HG03469 (cell line): ENCODE measurements at regions not wholly inside any gene's neighbourhood (a gene's known extent, or its start where the extent isn't known, plus 50 kb on each side); places are given as distances from the start of the nearest gene placed in this dataset.

Source experiments
- ATAC-seq: cut with Tn5 transposase; IDR thresholded peaks from one replicate; pipeline ENCODE4 v1.9.1; 2021; ENCODE audit warnings: mild to moderate bottlenecking, moderate library complexity, moderate number of reproducible peaks; ENCODE audit not compliant: unreplicated experiment

DNA sequence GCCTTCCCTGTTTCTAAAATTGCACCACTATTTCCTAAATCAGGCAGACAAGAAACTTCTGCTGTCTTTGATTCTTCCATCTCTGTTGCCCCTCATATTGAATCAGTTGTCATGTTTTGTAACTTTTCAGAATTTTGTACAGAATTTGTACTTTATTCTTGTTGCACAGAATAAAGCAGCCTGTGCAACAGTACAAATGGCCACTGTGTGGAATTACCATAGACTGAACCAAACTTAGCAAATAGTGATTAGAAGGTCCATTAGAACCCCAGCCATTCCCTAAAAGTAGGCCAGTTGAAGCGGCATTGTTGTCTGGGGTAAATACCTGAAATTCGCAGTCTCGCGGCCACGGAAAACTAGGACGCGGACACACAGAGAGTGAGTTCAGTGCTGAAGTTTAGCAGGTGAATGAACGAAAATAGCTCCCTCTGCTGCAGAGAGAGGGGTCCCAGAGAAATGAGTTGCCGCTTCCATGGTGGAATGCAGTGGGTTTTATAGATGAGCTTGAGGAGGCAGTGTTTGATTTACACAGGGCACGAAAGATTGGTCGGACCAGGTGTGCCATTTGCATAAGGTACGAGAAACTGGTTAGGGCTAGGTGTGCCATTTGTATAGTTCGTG lies 71.8 kb downstream of the C4orf33 start:
- ATAC-seq: no peak

- ATAC-seq: no peak
These were observed 76.2 kb downstream of the C4orf33 start for GRCh38 chr4:129172181-129172580.

DNA sequence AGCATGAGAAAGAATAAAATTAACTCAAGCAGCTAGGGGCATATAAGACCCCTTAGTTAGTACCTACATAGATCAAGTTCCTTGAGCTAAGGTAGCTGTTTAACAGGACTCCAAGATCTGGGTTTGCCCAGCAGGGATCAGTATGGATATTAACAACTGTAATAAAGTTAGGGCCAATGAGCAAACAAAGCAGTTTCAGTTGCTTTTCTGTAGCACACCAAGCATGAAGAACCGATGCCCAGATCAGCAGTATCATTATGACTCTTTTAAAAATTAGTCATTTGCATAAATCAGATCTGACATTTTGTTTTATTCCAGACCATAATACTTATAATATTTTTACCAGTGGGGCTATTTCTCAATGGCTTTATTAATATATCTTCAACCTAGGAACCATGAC lies 80.9 kb downstream of the C4orf33 start:
- ATAC-seq: peak; percentile 63

DNA sequence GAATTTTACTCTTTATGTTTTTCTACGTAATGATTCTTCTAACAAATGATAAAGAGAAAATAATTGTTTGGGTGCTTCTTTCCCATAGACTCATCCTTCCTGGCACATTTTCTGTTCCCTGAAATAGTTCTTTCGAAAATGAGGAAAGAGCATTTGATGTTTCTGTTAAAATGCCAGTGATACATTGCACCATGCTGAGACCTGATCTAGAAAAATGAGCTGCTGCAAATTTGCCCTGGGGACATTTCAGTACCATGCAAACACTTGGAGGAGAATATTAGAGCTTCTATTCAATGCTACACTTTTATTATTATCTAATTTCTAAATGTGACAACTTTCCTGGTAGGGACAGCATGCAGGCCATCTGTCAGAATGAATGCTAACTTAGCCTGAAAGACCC lies 83.3 kb downstream of the C4orf33 start:
- ATAC-seq: no peak

DNA sequence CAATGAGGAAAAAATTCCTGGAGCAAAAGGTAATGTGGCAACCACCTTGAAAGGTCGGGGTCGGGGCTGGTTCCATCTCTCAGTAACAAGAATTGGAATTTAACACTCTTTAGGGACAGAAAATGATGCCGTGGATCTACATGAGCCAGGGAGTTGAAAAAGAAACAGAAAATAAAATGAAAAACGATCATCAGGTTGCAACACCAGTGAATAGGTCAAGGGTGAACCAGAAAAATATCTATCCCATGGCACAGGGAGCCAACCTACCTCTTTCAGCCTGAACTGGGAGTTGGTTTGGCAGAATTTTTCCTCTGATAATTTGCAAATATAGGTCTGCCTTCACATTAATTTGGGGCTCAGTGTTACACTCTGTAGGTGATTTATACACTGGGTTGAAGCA lies 93.7 kb downstream of the C4orf33 start:
- ATAC-seq: no peak

- no peak for ATAC-seq
These were observed 97.6 kb downstream of the C4orf33 start for GRCh38 chr4:129193357-129194100.

DNA sequence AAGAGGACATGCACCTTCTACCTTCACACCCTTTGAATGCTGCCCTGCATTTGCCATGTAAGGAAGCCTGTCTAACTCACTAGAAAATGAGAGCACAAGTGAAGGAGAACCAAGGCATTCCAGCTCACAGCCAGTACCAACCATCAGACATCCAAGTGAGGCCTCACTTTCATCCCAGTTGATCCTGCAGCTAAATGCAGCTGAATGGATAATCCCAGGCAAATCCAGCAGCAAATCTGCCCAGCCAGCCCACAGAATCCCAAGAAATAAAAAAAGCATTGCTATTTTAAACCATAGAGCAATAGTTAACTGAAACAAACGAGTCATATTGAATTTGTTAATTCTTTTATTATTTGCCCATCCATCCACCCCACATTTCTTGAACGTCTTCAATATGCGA lies 112.5 kb downstream of the C4orf33 start:
- no peak for ATAC-seq

DNA sequence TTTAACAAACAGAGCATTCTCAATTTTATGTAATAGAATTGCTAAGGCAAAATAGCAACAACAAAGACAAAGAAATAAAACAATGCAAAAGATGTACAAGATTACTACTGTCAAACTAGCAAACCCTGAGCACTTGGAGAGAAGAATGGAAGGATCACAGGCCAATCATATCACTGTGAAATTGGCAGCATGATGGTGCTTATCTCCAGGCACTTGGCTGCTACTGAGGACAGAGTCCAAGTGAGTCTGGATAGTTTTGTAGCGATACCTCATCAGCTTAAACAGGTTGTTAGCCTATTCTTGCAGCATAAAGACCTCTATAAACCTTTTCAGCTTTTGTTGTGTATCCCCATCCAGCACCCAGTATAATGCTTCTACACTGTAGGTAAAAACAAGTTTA lies 117.7 kb downstream of the C4orf33 start:
- ATAC-seq: no peak

DNA sequence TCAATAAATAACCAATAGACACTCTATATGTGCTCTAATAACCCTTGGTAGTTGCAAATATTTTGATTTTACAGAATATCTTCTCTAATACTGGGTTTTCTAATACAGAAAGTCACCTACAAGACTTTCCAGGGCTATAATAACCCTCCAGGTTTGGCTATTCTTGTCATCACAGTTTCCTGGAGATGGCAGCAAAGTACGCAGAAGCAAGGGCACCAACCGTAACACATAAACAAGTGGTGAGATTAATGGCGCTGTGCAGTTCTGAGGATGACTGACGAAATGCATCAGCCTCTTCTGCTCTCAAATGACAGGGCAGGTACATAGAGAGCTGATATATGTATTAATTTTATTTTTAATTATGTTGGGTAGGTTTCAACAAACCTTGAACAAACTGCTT lies 122.4 kb downstream of the C4orf33 start:
- ATAC-seq: no peak

DNA sequence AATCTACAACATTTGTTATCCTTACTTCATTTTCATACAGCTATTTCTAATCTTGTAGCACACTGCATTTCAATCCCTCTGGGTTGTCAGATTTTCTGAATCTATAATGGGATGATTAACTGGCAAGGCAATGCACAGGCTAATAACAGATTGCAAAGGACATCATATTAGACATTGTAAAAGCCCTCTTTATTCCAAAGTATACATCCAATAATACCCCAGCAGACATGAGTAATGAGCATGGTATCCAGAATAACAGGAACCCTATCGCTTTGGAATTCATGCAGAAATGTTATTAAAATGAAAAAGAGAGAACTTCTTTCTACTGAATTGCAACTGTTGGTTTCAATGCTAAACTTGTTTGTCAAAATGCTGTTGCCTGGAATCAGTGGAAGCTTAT lies 122.9 kb downstream of the C4orf33 start:
- no peak for ATAC-seq

DNA sequence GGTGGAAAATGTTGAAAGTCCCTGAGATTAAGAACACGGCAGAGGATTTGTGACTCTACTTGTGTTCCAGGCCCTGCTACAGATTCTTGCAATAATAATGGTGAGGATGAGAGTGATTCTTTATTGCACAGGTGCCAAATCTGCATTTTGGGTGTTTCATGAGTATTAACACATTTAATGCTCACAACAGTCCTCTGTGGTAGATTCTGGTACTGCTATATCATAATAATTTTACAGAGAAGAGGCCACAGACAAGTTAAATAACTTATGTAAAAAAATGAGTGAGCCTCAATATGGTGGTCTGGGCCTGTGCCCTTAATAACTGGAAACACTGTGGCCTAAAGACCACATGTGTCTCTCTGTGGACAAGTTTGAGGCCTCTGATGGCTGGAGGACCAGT lies 124.3 kb downstream of the C4orf33 start:
- ATAC-seq: no peak

DNA sequence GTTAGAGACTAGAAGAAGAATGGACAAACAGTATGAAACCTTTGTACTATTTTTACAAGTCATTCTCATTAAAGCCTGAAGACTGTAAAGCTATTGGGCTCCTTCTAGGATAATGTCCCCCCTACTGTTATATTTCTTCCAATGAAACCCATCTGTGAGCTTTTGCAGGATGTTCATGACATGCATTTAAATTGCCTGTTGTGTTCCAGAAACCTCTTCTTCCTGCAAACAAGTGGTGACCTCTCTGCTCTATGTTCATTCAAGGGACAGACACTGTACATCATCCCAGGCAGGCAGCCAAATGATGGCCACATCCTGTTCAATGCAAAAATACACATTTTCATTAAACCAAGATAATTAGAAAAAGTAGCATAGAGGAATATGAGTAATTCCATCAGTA lies 128.0 kb downstream of the C4orf33 start:
- no peak for ATAC-seq

DNA sequence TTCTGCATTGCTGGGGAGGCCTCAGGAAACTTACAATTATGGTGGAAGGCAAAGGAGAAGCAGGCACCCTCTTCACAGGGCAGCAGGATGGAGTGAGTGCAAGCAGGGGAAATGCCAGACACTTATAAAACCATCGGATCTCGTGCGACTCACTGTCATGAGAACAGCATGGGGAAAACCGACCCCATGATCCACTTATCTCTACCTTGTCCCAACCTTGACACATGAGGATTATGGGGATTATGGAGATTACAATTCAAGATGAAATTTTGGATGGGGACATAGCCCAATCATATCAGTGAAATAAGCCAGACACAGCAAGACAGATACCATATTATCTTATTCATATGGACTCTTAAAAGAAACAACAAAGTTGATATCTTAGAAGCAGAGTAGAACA lies 134.9 kb downstream of the C4orf33 start:
- ATAC-seq: no peak

DNA sequence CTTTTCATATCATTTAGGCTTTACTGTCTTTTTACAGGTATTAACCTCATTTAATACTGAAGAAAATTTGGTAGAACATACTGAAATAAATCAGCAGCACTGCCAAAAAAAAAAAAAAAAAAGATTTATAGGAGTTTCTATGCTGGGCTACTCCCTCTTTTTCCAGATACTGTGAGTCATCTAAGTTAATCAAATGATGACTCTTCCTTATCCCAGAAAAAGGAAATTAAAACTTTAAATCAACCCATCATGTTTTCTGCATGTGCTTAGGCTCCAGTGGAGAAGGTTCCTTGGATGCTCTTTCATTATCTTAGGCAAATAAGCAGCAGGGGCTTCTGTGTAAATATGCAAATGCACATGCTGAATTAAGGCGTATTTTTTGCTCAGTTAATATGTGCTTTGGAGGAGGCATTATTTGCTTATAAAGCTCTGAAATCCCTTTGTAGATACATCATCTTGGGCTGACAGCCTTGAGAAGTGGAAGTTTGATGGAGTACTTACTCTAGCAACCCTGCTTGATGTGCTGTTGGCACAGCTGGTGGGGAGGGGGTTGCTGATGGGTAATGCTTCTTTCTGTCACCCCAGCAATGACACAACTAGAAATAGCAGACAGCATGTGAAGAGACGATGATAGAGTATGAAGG lies 136.1 kb downstream of the C4orf33 start:
- ATAC-seq: no peak

DNA sequence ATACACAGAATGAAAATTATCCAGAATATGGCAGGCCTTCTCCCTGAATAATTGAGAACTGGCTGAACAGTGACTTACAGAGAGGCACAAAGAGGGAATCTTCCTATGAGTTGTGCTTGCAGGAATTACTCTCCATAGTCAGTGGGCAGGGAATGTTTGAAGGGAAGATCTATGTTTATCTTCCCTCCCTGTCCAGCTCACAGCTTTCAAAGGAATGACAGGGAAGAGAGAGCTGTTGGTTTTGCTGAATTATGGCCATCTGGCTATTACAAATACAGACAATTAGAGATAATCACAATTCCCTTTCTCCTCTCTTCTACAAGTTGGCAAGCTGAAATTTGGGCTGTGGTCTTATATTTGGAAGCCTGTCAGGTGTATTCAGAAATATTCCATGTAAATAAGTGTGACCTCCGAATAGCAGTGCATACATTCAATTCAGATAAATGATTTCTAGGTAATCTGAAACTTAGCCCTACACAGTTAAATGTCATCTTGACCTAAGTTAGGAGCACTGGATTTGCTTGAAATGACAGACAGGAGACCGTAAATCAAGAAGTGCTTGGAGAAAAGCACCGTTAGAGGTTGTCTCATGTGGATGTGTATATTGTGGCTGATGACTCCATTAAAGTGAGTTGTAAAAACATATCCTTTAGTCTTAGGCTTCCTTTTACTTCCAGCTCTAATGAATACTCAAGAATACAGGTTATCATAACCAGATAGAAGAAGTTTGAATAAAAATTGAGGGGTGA lies 136.8 kb downstream of the C4orf33 start:
- ATAC-seq: no peak

GRCh38 chr4:129233691-129234090 lies 137.7 kb downstream of the C4orf33 start:
- ATAC-seq: no peak

DNA sequence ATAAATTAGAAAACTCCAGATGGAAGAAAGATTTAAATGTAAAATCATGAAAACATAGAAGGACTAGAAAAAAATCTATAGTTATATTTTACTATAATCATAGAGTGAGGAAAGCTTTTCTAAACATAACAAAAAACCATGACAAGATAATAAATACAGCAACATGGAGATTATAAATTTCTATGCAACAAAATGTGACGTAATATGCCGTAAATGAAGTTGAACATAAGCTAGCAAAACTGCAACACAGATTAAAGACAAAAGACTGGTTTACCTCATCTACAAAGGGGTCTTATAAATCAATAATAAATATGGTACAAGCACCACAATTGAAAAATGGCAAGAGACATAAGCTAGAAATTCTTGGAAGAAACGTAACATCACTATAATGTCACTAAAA lies 140.4 kb downstream of the C4orf33 start:
- no peak for ATAC-seq

DNA sequence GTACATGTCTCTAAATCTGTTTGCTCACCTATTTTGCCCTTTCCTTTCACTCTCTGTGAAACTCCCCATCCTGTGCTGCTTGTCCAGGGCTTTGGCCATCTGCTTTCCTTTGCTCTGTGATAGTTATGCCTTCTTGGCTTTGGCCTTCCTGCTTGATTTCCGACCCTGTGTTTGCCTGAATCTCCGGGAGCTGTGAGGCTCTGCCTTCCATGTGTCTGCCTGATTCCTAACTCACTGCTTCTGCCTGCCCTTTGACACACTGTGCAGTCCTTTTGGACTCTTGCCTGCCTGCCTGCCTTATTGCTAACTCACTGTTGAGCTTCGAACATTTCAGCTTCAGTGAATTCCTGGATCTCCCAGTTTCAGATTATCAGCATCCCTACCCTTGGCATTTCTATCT lies 143.1 kb downstream of the C4orf33 start:
- no peak for ATAC-seq

- ATAC-seq: no peak
These were observed 144.9 kb downstream of the C4orf33 start for GRCh38 chr4:129240816-129241215.

DNA sequence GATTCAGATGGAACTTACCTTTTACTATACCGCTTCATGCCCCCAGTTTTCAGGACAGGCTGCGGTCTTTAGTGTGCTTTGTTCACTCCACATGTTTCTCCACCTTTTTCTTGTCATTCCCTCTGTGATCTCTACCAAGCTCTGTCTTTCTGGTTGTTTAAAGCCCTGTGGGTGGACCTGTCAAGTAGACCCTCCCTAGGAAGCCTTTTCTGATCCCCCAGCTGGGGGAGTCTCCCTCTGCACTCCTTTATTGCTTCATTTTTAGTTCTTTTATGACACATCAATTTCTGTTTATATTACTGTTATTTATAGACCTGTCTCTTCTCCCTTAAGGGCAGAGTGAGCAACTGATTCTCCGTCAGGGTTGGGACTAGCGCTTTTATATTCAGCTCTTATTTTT lies 150.2 kb downstream of the C4orf33 start:
- ATAC-seq: no peak

DNA sequence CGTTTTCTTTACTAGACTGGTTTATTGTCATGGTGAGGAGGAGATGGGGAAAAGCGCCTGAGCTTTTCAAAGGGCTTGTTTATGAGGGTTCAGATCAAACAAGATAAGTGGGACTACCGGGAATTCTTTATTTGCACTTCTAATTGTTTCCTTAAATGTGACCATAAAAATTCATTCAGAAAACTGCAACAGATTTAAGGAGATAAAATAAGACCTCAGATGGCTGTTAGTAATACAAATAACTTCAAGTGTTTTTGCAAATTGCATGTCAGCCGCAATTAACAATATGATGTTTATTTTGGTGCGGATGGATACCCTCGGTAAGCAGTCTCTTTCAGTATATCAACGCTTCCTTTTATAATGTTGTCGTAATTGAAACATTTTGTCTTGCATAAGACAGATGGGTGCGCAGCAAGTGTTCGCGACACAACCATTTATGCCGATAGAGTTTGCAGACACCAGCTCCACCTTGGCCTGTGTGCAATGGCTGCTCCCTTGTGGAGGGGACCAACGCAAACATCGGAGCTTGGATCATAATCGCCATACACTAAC lies 151.0 kb downstream of the C4orf33 start:
- no peak for ATAC-seq
